KMS-11 (cell line): ENCODE measurements at regions not wholly inside any gene's neighbourhood (a gene's known extent, or its start where the extent isn't known, plus 50 kb on each side); places are given as distances from the start of the nearest gene placed in this dataset.

Experiments used
- H2AFZ ChIP-seq: fragments of 200-600 bp; sonication (generic); 2 replicates; pipeline ENCODE4 v1.6.1; 2016; ENCODE audit warnings: antibody characterized with exemption, mixed run types, low read depth
- H3K27ac ChIP-seq: fragments of 200-600 bp; sonication (generic); 2 replicates; pipeline ENCODE4 v1.6.1; 2016; ENCODE audit warnings: mild to moderate bottlenecking, mixed run types
- H3K27me3 ChIP-seq: fragments of 200-600 bp; sonication (generic); 2 replicates; pipeline ENCODE4 v1.6.1; 2017; ENCODE audit warnings: mild to moderate bottlenecking, low read depth, mixed run types, moderate library complexity; ENCODE audit not compliant: insufficient read depth
- H3K36me3 ChIP-seq: fragments of 200-600 bp; sonication (generic); 2 replicates; pipeline ENCODE4 v1.6.1; 2017; ENCODE audit warnings: mild to moderate bottlenecking, mixed run types; ENCODE audit not compliant: insufficient read depth
- H3K4me1 ChIP-seq: fragments of 200-600 bp; sonication (generic); 2 replicates; pipeline ENCODE4 v1.6.1; 2016; ENCODE audit warnings: mild to moderate bottlenecking, low read depth, mixed run types; ENCODE audit not compliant: poor library complexity, severe bottlenecking
- H3K4me2 ChIP-seq: fragments of 200-600 bp; sonication (generic); 2 replicates; pipeline ENCODE4 v1.7.0; 2016; ENCODE audit warnings: mild to moderate bottlenecking, mixed run types
- H3K4me3 ChIP-seq: fragments of 200-600 bp; sonication (generic); IDR thresholded peaks from 2 replicates; pipeline ENCODE4 v1.6.1; 2017; ENCODE audit warnings: low read depth, low read length, mixed read lengths; ENCODE audit not compliant: insufficient read depth
- H3K79me2 ChIP-seq: fragments of 200-600 bp; sonication (generic); 2 replicates; pipeline ENCODE4 v1.6.1; 2016; ENCODE audit warnings: low read depth, mixed run types; ENCODE audit not compliant: insufficient read depth
- H3K9ac ChIP-seq: fragments of 200-600 bp; sonication (generic); 2 replicates; pipeline ENCODE4 v1.6.1; 2016; ENCODE audit warnings: mild to moderate bottlenecking, mixed run types
- H4K20me1 ChIP-seq: fragments of 200-600 bp; sonication (generic); 2 replicates; pipeline ENCODE4 v1.6.1; 2016; ENCODE audit warnings: mild to moderate bottlenecking, mixed run types; ENCODE audit not compliant: insufficient read depth
- TF ChIP-seq, protein P1 (sequence below): fragments of 200-600 bp; sonication (generic); conservative IDR thresholded peaks from 2 replicates; pipeline ENCODE4 v1.6.1; 2017; ENCODE audit warnings: low read depth, mild to moderate bottlenecking, antibody characterized with exemption, low read length, moderate library complexity, mixed read lengths

DNA sequence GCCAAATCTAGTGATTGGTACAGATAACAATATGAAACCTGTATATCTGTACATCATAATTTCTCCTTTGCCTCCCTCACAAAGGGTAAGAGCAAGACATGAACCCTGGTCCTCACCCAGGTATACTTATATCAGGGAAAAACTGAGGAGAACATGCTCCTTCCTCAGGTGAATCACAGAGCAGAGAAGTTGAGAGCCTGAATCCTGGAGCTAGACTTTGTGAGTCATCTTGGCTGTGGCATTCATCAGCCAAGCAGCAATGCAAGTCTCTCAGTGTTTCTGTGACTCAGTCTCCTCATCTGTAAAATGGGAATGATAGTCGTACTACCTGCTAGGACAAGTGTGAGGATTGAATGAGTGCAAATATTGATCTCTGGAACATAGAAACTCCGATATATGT lies 165.7 kb upstream of the ADAMTS9 start:
- Histone ChIP-seq H3K27ac (no peak overlapping the region), H3K9ac (no peak overlapping the region), H3K4me3 (no peak overlapping the region), H4K20me1 (no peaks in the 10 kb centered on the region), H2AFZ (no peak overlapping the region), H3K4me1 (peaks cover 4% of the 10 kb centered on the region), H3K4me2 (no peak overlapping the region), H3K27me3 (no peaks in the 10 kb centered on the region), H3K79me2 (no peaks in the 10 kb centered on the region), H3K36me3 (no peaks in the 10 kb centered on the region)
- TF ChIP-seq, protein P1, sequence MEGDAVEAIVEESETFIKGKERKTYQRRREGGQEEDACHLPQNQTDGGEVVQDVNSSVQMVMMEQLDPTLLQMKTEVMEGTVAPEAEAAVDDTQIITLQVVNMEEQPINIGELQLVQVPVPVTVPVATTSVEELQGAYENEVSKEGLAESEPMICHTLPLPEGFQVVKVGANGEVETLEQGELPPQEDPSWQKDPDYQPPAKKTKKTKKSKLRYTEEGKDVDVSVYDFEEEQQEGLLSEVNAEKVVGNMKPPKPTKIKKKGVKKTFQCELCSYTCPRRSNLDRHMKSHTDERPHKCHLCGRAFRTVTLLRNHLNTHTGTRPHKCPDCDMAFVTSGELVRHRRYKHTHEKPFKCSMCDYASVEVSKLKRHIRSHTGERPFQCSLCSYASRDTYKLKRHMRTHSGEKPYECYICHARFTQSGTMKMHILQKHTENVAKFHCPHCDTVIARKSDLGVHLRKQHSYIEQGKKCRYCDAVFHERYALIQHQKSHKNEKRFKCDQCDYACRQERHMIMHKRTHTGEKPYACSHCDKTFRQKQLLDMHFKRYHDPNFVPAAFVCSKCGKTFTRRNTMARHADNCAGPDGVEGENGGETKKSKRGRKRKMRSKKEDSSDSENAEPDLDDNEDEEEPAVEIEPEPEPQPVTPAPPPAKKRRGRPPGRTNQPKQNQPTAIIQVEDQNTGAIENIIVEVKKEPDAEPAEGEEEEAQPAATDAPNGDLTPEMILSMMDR, result no peak

DNA sequence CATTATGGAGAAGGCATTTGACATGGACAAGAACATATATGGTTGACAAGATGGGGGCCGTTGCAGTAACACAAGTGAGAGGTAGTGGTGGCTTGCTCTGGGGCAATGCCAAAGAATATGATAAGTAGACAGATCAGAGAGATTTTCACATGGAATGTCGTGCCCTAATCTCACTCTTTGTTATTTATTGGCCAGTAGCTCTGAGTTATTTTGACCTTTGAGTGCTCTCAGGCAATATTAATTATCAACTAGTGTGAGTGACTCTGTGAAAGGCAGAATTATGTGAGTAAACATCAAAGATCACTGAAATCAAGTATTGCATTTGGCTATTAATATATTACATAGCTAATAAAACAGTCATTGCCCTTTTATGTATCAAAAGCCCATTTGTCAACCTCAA lies 164.9 kb upstream of the ADAMTS9 start:
- no peaks in the 10 kb centered on the region for H4K20me1 ChIP-seq
- no peak overlapping the region for H2AFZ ChIP-seq
- H3K27me3 ChIP-seq, result no peaks in the 10 kb centered on the region
- no peaks in the 10 kb centered on the region for H3K79me2 ChIP-seq
- H3K36me3 ChIP-seq, result no peaks in the 10 kb centered on the region
- H3K27ac ChIP-seq, result no peak overlapping the region
- no peak overlapping the region for H3K9ac ChIP-seq
- H3K4me2 ChIP-seq, result no peak overlapping the region
- TF ChIP-seq, protein P1, result no peak
- H3K4me3 ChIP-seq, result no peak overlapping the region
- no peaks in the 10 kb centered on the region for H3K4me1 ChIP-seq

DNA sequence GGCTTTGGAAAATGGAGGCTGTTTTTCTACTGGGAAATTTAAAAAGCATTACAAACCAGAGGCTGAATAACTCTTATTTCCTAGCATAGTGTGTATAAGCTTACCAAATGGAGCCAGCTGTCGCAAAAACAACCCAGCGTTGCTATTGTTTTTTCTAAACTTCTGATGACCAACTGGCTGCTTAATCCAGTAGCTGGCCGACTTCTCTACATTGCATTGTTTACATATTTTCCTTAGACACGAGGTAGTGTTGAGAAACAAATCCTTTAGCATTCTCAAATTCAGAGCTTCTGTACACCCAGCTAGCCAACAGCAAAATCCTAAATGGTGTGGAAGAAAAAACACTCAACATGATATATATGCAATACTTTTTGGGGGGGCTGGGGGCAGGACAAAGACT lies 161.0 kb upstream of the ADAMTS9 start:
- H3K27me3 ChIP-seq, result no peaks in the 10 kb centered on the region
- no peak overlapping the region for H3K27ac ChIP-seq
- TF ChIP-seq, protein P1, result no peak
- no peaks in the 10 kb centered on the region for H3K36me3 ChIP-seq
- no peaks in the 10 kb centered on the region for H3K79me2 ChIP-seq
- no peak overlapping the region for H3K9ac ChIP-seq
- H3K4me3 ChIP-seq, result no peak overlapping the region
- H2AFZ ChIP-seq, result no peak overlapping the region
- no peaks in the 10 kb centered on the region for H4K20me1 ChIP-seq
- H3K4me1 ChIP-seq, result no peaks in the 10 kb centered on the region
- H3K4me2 ChIP-seq, result no peak overlapping the region

DNA sequence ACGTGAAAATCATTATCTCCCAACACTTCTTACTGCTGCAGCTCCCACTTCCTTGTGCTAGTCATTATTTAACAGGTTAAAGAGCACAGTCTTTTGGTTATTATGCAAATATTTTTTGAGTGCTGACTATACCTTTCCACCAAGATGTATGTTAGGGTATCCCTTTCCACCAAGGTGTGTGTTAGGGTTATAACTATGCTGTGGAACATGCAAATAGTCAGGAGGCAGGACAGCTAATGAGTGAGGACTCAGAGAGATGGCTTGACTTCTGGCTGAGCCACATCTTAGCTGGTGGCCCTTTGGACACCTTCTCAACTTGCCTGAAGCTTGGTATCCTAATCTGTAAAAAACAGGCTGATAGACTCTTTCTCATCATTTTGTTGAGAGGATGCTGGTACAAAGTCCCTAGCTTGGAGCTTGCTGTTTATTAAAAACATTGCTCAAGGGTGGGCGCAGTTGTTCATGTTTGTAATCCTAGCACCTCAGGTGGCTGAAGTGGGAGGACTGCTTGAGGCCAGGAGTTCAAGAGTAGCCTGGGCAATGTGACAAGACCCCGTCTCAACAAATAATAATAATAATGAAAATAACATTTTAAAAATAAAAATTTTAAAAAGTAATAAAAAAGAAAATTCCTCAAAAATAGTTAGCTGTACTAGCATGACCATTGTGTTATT lies 160.5 kb upstream of the ADAMTS9 start:
- Histone ChIP-seq H3K9ac (no peak overlapping the region), H3K4me1 (no peaks in the 10 kb centered on the region), H3K4me3 (no peak overlapping the region), H2AFZ (no peak overlapping the region), H3K27ac (no peak overlapping the region), H3K27me3 (no peaks in the 10 kb centered on the region), H4K20me1 (no peaks in the 10 kb centered on the region), H3K36me3 (no peaks in the 10 kb centered on the region), H3K4me2 (no peak overlapping the region), H3K79me2 (no peaks in the 10 kb centered on the region)
- TF ChIP-seq, protein P1, result no peak
